HG03457 (cell line): ENCODE measurements at regions not wholly inside any gene's neighbourhood (a gene's known extent, or its start where the extent isn't known, plus 50 kb on each side); places are given as distances from the start of the nearest gene placed in this dataset.
"Not testable (repeated sequence)": the region's sequence is repeated elsewhere in the genome, so short reads cannot be mapped to it uniquely, and the experiment has no call there.

ENCODE experiments used
- ATAC-seq: cut with Tn5 transposase; IDR thresholded peaks from one replicate; pipeline ENCODE4 v1.9.1; 2021; ENCODE audit warnings: moderate number of reproducible peaks; ENCODE audit not compliant: unreplicated experiment

- not testable (repeated sequence) for ATAC-seq
These were observed 118.5 kb upstream of the RADX start for GRCh38 chrX:106493210-106493816.

- no peak for ATAC-seq
These were observed 112.3 kb upstream of the RADX start for GRCh38 chrX:106499473-106499872.

- no peak for ATAC-seq
These were observed 100.9 kb upstream of the RADX start for GRCh38 chrX:106510713-106511403.
